Dedifferentiated amniotic fluid mesenchymal stem cell (primary cell): ENCODE measurements at regions not wholly inside any gene's neighbourhood (a gene's known extent, or its start where the extent isn't known, plus 50 kb on each side); places are given as distances from the start of the nearest gene placed in this dataset.

Experiments
- DNase-seq: peaks from one replicate; pipeline ENCODE4 v3.0.0-alpha.2; 2016; ENCODE audit errors: extremely low spot score

- peak; percentile 27 for DNase-seq
Observed at GRCh38 chr10:90321132-90321816, 536.6 kb downstream of the HTR7 start.

- no peak for DNase-seq
Observed at GRCh38 chr10:90326498-90327267, 531.2 kb downstream of the HTR7 start.

- no peak for DNase-seq
Observed at GRCh38 chr10:90327611-90328010, 530.2 kb downstream of the HTR7 start.

DNA sequence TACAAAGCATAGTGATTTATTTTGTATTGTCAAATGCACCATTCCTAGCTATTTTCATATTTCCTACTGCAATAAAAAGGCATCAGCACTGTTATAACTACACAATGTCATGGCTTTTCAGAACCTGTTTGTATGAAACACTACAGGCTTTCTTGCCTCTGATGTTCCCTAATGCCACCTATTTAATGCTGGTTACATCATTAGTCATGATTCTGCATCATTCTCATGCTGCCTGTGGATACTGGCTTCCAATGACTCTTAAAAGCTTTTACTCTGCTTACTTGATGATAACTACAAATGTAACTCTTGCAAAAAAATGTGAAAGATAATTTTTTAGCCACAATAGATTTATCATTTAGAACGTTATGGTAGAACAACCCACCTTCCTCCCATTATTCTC lies 529.4 kb downstream of the HTR7 start:
- DNase-seq = no peak

DNA sequence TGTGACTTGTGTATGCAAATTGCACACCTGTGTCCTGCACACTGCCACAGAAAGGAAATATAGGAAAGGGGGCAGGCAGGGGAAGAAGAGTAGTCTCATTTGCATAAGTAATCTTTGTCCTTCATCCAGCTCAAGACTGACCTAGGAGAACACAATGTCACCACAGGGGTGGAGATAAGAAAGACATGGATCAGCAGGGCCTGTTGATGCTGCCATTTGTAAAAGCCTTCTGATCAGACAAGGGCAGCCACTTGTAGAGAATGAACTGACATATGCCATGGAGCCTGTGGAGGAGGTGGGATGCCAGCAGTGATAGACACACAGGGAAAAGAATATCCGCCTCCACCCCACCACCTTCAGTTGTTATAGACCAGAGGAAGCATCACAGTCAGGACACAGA lies 528.9 kb downstream of the HTR7 start:
- no peak for DNase-seq

DNA sequence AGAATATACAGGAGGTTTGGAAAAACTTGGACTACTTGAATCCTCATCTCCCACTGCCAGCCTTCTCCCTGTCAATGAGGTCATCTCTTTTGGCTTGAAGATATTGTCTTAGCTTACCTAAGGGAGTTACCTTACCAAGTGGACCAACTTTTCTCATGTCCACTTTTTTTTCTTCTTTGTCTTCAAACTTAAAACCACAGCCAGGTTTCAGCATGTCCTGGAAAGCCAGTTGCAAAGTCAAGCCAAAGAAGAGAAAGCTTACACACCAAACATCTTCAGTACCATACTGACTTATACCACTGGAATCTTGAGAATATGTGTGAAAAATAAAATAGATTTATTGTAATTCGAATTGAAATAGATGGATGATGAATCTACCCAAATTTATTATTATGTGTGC lies 520.5 kb downstream of the HTR7 start:
- DNase-seq = no peak

DNA sequence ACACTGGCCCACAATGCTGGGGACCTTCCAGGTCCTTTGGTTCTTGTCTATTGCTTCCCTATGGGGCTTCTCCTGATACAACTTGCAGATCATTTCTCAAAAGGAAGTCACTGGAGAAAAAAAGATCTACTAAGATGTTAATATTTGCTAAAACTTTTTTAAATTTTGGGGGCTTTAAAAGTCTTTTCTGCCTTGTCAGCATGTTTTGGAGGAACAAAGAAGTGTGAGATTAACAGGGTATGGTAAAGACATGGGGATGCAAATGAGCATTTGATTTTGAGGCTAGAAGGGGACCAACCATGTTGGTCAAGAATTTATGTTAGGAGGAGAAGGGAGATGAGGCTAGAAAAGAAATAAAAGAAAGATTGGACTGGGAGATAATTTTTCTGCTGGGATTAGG lies 515.4 kb downstream of the HTR7 start:
- DNase-seq = no peak

- DNase-seq = no peak
Observed at GRCh38 chr10:90344226-90344625, 513.6 kb downstream of the HTR7 start.

GRCh38 chr10:90347239-90347638 lies 510.6 kb downstream of the HTR7 start:
- DNase-seq = no peak

DNA sequence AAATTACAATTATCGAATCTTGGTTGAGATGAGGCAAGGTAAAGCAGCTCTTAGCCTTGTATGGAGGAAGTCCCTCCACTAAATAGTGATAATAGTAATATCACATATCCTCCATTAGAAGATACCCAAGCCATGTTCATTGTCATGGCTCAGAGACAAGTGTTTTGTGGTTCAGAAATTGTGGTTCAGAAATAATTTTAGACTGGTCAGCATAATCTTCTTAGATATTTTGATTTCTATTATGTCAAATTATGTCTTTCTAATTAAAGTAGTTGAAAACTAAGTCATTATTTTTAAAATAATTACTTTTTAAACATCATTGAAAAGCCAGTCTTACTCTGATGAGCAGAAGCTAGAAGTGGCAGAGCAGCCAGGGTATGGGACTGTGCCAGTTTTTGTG lies 507.7 kb downstream of the HTR7 start:
- no peak for DNase-seq

DNA sequence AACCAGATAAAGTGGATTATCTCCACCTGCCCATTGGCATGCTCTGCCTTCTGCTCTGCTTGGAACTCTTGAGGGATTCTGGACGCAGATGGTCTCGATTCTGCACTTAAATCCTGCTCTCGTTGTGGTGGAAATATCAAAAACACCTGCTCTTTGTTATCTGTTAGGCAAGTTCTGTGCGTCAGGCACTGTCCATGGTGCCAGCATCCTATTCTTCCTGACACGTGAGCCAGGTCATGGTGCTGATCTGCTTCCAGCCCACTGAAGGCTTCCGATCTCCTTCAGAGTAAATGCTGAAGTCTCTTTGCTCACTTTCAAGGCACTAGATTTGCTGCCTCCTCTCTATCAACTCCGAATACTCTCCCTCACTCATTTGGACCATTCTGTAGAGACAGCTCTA lies 505.6 kb downstream of the HTR7 start:
- DNase-seq = no peak

GRCh38 chr10:90354914-90355313 lies 502.9 kb downstream of the HTR7 start:
- no peak for DNase-seq

DNA sequence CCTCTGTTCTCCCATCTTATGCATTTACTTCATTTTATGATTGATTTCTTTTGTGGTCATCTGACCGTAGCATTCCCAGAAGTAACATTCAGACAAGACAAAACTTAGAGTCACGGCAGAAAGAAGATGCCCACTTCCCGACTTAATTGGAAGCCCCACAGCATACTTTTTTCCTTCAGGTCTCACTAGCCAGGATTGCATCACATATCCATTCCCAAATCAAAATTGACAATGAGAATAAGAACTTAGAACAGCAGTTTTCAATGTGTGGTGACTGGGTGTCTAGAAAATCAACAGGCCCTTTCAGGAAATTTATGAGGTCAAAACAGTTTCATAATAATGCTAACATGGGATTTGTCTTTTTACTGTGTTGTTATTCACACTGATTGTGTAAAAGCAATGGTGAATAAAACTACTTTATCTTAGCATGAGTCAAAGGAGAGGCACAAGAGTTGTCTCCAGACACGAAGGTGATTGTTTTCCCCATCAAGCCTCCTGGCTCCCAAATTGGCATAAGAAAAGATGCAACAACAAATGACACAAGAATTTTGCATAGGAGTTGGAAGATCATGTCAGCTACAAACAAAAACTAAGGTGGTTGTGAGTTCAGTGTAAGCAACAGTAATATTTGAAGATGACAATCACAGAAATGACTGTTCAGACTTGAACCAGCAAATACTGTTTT lies 493.9 kb downstream of the HTR7 start:
- no peak for DNase-seq

- no peak for DNase-seq
Observed at GRCh38 chr10:90372451-90372850, 485.4 kb downstream of the HTR7 start.

GRCh38 chr10:90373911-90374310 lies 483.9 kb downstream of the HTR7 start:
- no peak for DNase-seq

- DNase-seq = peak; percentile 36
Observed at GRCh38 chr10:90378524-90379076, 479.2 kb downstream of the HTR7 start.

DNA sequence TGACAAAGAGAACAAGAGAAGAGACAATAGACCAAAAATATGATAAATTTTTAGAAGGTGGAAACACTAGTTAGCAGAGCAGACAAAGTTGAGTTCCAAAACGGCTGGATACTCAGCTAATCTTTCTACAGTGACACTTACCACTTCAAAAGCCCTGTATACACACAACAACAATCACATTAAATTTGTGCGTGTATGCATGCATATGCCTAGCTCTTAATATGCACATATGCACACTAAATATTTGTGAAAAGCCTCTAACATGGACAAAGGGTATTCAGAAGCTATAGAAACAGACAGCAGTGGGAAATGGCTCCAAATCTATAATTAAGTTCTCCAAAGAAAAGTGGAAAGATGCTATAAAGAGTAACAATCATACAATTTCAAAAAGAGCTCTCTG lies 476.4 kb downstream of the HTR7 start:
- no peak for DNase-seq

DNA sequence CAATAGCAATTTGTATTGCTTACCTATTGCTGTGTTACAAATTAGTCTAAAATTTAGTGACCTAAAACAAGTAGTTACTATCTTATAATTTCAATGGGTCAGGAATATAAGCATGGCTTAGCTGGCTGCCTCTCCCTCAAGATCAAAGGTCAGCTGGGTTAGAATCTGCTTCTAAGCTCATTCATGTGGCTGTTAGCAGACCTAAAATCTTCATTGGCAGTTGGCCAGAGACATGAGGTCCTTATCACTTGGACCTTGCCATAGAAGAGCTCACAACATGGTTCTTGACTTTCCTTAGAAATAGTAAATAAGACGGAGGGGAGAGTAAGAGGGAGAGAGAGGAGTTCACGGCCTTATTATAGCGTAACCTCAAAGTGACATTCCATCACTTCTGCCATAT lies 468.0 kb downstream of the HTR7 start:
- no peak for DNase-seq

- DNase-seq = no peak
Observed at GRCh38 chr10:90394311-90394710, 463.5 kb downstream of the HTR7 start.

- DNase-seq = no peak
Observed at GRCh38 chr10:90396721-90397120, 461.1 kb downstream of the HTR7 start.

GRCh38 chr10:90398566-90398965 lies 459.3 kb downstream of the HTR7 start:
- DNase-seq = no peak

DNA sequence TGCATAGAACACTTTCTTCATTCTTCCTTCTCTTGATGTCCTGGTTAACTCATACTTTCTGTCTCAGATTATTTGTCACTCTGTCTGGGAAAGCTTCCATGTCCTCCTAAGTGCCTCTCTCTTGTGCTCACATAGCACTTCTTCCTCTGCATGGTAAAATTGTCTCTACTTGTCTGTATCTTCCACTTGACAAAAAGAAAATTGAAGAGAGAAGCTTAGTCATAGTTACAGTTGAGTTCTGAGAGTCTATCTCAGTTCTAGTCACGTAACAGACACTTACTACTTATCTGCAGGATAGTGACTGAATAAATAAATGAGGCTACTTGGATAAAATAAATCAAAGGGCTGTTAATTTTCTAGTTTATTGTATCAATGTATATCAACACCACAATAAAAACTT lies 458.1 kb downstream of the HTR7 start:
- DNase-seq = no peak
